Right atrium auricular region (tissue), 2 donors: ENCODE measurements at regions not wholly inside any gene's neighbourhood (a gene's known extent, or its start where the extent isn't known, plus 50 kb on each side); places are given as distances from the start of the nearest gene placed in this dataset.

ENCODE experiments used
- DNase-seq: peaks from one replicate; pipeline ENCODE4 v3.0.0-alpha.2; 2019; ENCODE audit warnings: low spot score
- H3K27ac ChIP-seq, 2 donors: fragments of 200-600 bp; sonication (generic); 1 replicate in 1 of 2; 2 replicates in 1 of 2; pipeline ENCODE4 v1.5.1; 2016 to 2019
- H3K27me3 ChIP-seq, 2 donors: fragments of 200-600 bp; sonication (generic); one replicate each; pipeline versions ENCODE4 v1.5.1 to v1.6.0; 2017 to 2019
- H3K36me3 ChIP-seq: fragments of 200-600 bp; sonication (generic); one replicate; pipeline ENCODE4 v1.5.1; 2016
- H3K4me1 ChIP-seq, 2 donors: fragments of 200-600 bp; sonication (generic); one replicate each; pipeline versions ENCODE4 v1.5.1 to v1.6.0; 2017 to 2019
- H3K4me3 ChIP-seq, 2 donors: fragments of 200-600 bp; sonication (generic); 1 replicate in 1 of 2; 2 replicates in 1 of 2; pipeline ENCODE4 v1.5.1; 2017 to 2019; ENCODE audit warnings: mild to moderate bottlenecking in 1 of 2, moderate library complexity in 1 of 2
- H3K9me3 ChIP-seq, 2 donors: fragments of 200-600 bp; sonication (generic); one replicate each; pipeline ENCODE4 v1.5.1; 2019
- TF ChIP-seq, protein P1 (sequence below), 2 donors: fragments of 200-600 bp; sonication (generic); IDR thresholded peaks; one replicate each; pipeline ENCODE4 v1.5.1; 2019; ENCODE audit warnings: antibody characterized with exemption in 2 of 2

- Histone ChIP-seq H3K4me3 (no peak overlapping the region), H3K9me3 (no peaks in the 10 kb centered on the region)
- peak; percentile 42 for DNase-seq
Observed at GRCh38 chr10:44845361-44846175, 65.6 kb upstream of the TMEM72 start.

DNA sequence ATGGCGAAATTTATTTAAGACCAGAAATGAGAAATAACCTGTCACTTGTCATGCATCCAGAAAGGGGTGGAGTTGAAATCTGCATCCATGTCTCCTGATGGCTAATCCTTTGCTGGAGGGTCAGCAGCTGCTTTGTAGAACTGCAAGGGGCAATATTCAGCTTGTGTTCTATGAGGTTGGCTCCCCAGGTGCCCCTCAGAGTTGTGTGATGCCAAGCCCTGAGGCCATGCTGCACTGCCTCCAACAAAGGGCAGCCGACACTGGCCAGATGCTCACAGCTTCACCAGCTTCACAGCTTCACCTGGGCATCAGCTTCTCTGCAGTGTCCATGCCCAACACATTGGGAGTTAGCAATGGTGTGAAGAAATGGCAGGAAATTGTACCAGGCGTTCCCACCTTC lies 64.0 kb upstream of the TMEM72 start:
- Histone ChIP-seq H3K9me3 (no peaks in the 10 kb centered on the region), H3K4me1 (no peaks in the 10 kb centered on the region), H3K27me3 (no peaks in the 10 kb centered on the region), H3K27ac (no peak overlapping the region), H3K4me3 (no peak overlapping the region), H3K36me3 (no peaks in the 10 kb centered on the region)
- DNase-seq = no peak
- TF ChIP-seq, protein P1, sequence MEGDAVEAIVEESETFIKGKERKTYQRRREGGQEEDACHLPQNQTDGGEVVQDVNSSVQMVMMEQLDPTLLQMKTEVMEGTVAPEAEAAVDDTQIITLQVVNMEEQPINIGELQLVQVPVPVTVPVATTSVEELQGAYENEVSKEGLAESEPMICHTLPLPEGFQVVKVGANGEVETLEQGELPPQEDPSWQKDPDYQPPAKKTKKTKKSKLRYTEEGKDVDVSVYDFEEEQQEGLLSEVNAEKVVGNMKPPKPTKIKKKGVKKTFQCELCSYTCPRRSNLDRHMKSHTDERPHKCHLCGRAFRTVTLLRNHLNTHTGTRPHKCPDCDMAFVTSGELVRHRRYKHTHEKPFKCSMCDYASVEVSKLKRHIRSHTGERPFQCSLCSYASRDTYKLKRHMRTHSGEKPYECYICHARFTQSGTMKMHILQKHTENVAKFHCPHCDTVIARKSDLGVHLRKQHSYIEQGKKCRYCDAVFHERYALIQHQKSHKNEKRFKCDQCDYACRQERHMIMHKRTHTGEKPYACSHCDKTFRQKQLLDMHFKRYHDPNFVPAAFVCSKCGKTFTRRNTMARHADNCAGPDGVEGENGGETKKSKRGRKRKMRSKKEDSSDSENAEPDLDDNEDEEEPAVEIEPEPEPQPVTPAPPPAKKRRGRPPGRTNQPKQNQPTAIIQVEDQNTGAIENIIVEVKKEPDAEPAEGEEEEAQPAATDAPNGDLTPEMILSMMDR (IDR thresholded peaks at IDR 0.05) = no peak

More at GRCh38 chr10:44845361-44846175, 65.6 kb upstream of the TMEM72 start:
- TF ChIP-seq, protein P1 (IDR thresholded peaks at IDR 0.05) = no peak
- no peaks in the 10 kb centered on the region for H3K36me3 ChIP-seq
- no peak overlapping the region for H3K27ac ChIP-seq
- no peaks in the 10 kb centered on the region for H3K4me1 ChIP-seq
- H3K27me3 ChIP-seq = no peaks in the 10 kb centered on the region

- no peak overlapping the region for H3K4me3 ChIP-seq
- TF ChIP-seq, protein P1 (IDR thresholded peaks at IDR 0.05) = no peak
- no peak for DNase-seq
Observed at GRCh38 chr10:44848211-44848610, 62.9 kb upstream of the TMEM72 start.

GRCh38 chr10:44849936-44850335 lies 61.2 kb upstream of the TMEM72 start:
- no peak overlapping the region for H3K4me3 ChIP-seq
- no peak overlapping the region for H3K27ac ChIP-seq
- DNase-seq = peak; percentile 55
- H3K27me3 ChIP-seq = no peaks in the 10 kb centered on the region
- H3K9me3 ChIP-seq = no peaks in the 10 kb centered on the region
- no peaks in the 10 kb centered on the region for H3K4me1 ChIP-seq
- TF ChIP-seq, protein P1 (IDR thresholded peaks at IDR 0.05) = no peak
- no peaks in the 10 kb centered on the region for H3K36me3 ChIP-seq

More at GRCh38 chr10:44848211-44848610, 62.9 kb upstream of the TMEM72 start:
- Histone ChIP-seq H3K36me3 (no peaks in the 10 kb centered on the region), H3K27ac (no peak overlapping the region), H3K27me3 (no peaks in the 10 kb centered on the region), H3K4me1 (no peaks in the 10 kb centered on the region), H3K9me3 (no peaks in the 10 kb centered on the region)

- Histone ChIP-seq H3K27me3 (no peaks in the 10 kb centered on the region), H3K27ac (no peak overlapping the region), H3K4me3 (no peak overlapping the region), H3K4me1 (no peaks in the 10 kb centered on the region), H3K9me3 (no peaks in the 10 kb centered on the region), H3K36me3 (no peaks in the 10 kb centered on the region)
- TF ChIP-seq, protein P1 (IDR thresholded peaks at IDR 0.05) = no peak
- no peak for DNase-seq
Observed at GRCh38 chr10:44850356-44850934, 60.7 kb upstream of the TMEM72 start.
